ENCODE measurements at regions not wholly inside any gene's neighbourhood (a gene's known extent, or its start where the extent isn't known, plus 50 kb on each side); places are given as distances from the start of the nearest gene placed in this dataset.

- in situ Hi-C loops (cut with MboI; ENCODE audit: low pct_ligation_motif_present in 1 of 4, low pct_unique_long_range_greater_than_20kb in 1 of 4, low sequenced_read_pairs in 3 of 4) (no loop called here), intact Hi-C loops (cut with DNase I; ENCODE audit: low total_unique reads) (no loop called here)
- WGBS, 2 donors (ENCODE audit: low coverage in 1 of 2): 80 to 83% methylated on average over 1 of the region's 1 CpG
- H3K4me3 ChIP-seq: no peak overlapping the region
- no peaks in the 10 kb centered on the region for H3K27me3 ChIP-seq
- no peaks in the 10 kb centered on the region for H3K9me3 ChIP-seq
- DNase-seq: no peak
- TF ChIP-seq POLR2A (IDR thresholded peaks at IDR 0.05) (no peak), CTCF (IDR thresholded peaks at IDR 0.05) (no peak), POLR2AphosphoS5 (IDR thresholded peaks at IDR 0.05) (no peak), EP300 (IDR thresholded peaks at IDR 0.05; ENCODE audit: low read depth) (no peak)
- H3K36me3 ChIP-seq: no peaks in the 10 kb centered on the region
- no peak overlapping the region for H3K27ac ChIP-seq
- H3K4me1 ChIP-seq: no peaks in the 10 kb centered on the region
Observed at GRCh38 chr3:79881431-79881830, 113.6 kb upstream of the ROBO1 start.

DNA sequence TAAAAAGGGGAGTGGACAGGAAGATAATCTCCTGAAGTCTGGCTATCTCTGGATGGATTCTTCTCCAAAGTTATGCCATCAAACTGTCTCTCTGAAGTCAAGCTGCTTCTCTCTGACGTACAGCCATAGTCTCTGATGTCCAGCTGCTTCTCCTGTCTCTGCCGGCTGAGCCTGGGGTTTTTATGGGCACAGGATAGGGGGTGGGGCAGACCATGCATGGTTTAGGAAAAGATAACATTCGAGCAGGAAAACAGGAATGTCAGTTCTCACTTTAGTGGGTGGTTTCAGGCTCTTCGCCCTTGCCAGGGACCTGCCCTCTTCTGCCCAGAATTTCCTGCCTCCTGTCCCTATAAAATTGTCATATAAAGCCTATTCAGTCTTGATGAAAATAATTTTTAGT, 110.9 kb upstream of the ROBO1 start:
- Histone ChIP-seq H3K27me3 (no peaks in the 10 kb centered on the region), H3K36me3 (no peaks in the 10 kb centered on the region), H3K4me1 (no peaks in the 10 kb centered on the region), H3K9me3 (no peaks in the 10 kb centered on the region), H3K27ac (no peak overlapping the region), H3K4me3 (no peak overlapping the region)
- WGBS, 2 donors (ENCODE audit: low coverage in 1 of 2): 65 to 70% methylated on average over 3 to 4 of the region's 4 CpGs
- no peak for TF ChIP-seq POLR2AphosphoS5 (IDR thresholded peaks at IDR 0.05)
- no peak for TF ChIP-seq POLR2A (IDR thresholded peaks at IDR 0.05)
- no peak for TF ChIP-seq CTCF (IDR thresholded peaks at IDR 0.05)
- TF ChIP-seq EP300 (IDR thresholded peaks at IDR 0.05; ENCODE audit: low read depth): no peak
- intact Hi-C loops (cut with DNase I; ENCODE audit: low total_unique reads): no loop called here
- no peak for DNase-seq
- in situ Hi-C loops (cut with MboI; ENCODE audit: low pct_ligation_motif_present in 1 of 4, low pct_unique_long_range_greater_than_20kb in 1 of 4, low sequenced_read_pairs in 3 of 4): no loop called here

- no peak for DNase-seq
- Histone ChIP-seq H3K27ac (no peak overlapping the region), H3K36me3 (no peaks in the 10 kb centered on the region), H3K4me1 (no peaks in the 10 kb centered on the region), H3K9me3 (no peaks in the 10 kb centered on the region), H3K4me3 (no peak overlapping the region), H3K27me3 (no peaks in the 10 kb centered on the region)
- intact Hi-C loops (cut with DNase I; ENCODE audit: low total_unique reads): no loop called here
- no peak for TF ChIP-seq POLR2AphosphoS5 (IDR thresholded peaks at IDR 0.05)
- TF ChIP-seq EP300 (IDR thresholded peaks at IDR 0.05; ENCODE audit: low read depth): no peak
- no peak for TF ChIP-seq CTCF (IDR thresholded peaks at IDR 0.05)
- no peak for TF ChIP-seq POLR2A (IDR thresholded peaks at IDR 0.05)
- WGBS, 2 donors (ENCODE audit: low coverage in 1 of 2): 81 to 86% methylated on average over 2 to 4 of the region's 4 CpGs
- in situ Hi-C loops (cut with MboI; ENCODE audit: low pct_ligation_motif_present in 1 of 4, low pct_unique_long_range_greater_than_20kb in 1 of 4, low sequenced_read_pairs in 3 of 4): no loop called here
Observed at GRCh38 chr3:79874646-79875045, 106.8 kb upstream of the ROBO1 start.

DNA sequence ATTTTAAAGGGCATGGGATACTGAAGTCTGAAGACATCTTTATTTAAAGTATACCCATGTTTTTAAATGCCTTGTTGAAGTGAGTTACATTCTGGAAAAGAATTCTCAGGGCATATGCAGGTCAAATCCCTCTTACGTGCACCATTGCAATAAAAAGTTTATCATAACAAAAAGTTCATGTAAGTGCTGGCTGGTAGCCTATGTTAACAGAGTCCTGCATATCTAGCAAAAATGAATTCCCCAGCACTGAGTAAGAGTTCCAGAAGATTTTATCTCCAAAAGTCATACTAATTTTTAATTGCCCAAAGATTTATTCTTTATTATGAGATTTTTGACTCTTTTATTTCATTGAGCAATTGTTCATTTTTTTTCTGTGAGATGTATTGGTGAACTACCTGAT, 104.7 kb upstream of the ROBO1 start:
- in situ Hi-C loops (cut with MboI; ENCODE audit: low pct_ligation_motif_present in 1 of 4, low pct_unique_long_range_greater_than_20kb in 1 of 4, low sequenced_read_pairs in 3 of 4) (no loop called here), intact Hi-C loops (cut with DNase I; ENCODE audit: low total_unique reads) (no loop called here)
- Histone ChIP-seq H3K36me3 (no peaks in the 10 kb centered on the region), H3K9me3 (no peaks in the 10 kb centered on the region), H3K4me1 (no peaks in the 10 kb centered on the region), H3K27me3 (no peaks in the 10 kb centered on the region), H3K4me3 (no peak overlapping the region), H3K27ac (no peak overlapping the region)
- no peak for DNase-seq
- WGBS, 2 donors (ENCODE audit: low coverage in 1 of 2): 19 to 22% methylated on average over 1 of the region's 1 CpG
- TF ChIP-seq CTCF (IDR thresholded peaks at IDR 0.05) (no peak), POLR2A (IDR thresholded peaks at IDR 0.05) (no peak), POLR2AphosphoS5 (IDR thresholded peaks at IDR 0.05) (no peak), EP300 (IDR thresholded peaks at IDR 0.05; ENCODE audit: low read depth) (no peak)
